ENCODE measurements at regions not wholly inside any gene's neighbourhood (a gene's known extent, or its start where the extent isn't known, plus 50 kb on each side); places are given as distances from the start of the nearest gene placed in this dataset.
A peak's percentile ranks its signal among the peaks of the same experiment; 100 is the strongest.

DNA sequence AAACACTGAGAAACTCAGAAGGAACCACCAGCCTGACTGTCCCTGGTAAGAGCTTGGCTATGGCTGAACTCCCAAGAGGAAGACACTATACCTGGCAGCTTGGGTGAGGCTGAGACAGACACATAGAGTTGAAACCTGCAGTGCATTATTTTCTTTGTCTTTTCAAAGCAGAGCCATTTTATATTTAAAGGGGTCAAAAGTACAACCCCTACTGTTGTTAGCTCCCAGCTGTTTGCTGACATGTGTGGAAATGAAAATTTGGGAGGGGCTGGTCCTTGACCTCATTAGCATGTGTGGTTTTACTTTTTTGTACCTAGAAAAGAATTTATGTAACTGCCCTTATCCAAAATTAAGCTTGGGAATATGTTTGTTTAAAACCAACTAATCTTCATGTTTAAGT lies 309.0 kb downstream of the RPRM start:
- Histone ChIP-seq H2AFZ (no peak overlapping the region), H3K36me3 (ENCODE audit: low read depth) (no peaks in the 10 kb centered on the region), H3K27me3 (ENCODE audit: insufficient read depth, low read depth) (no peaks in the 10 kb centered on the region), H3K9me2 (ENCODE audit: insufficient read depth) (no peaks in the 10 kb centered on the region), H3K4me2 (no peak overlapping the region), H3K9me3 (ENCODE audit: insufficient read depth, low read depth) (no peaks in the 10 kb centered on the region), H3K79me2 (ENCODE audit: low read depth) (no peaks in the 10 kb centered on the region), H4K20me1 (ENCODE audit: insufficient read depth) (no peaks in the 10 kb centered on the region), H3F3A (ENCODE audit: insufficient read depth, low read depth) (no peaks in the 10 kb centered on the region), H3K27ac (no peak overlapping the region), H3K4me1 (replicated peaks; ENCODE audit: insufficient read depth) (no peaks in the 10 kb centered on the region), H3K4me3 (no peak overlapping the region)
- DNase-seq, result no peak
- CTCF ChIA-PET, result no interaction called here
- BruUV-seq (replicated peaks), result no TSS peak
- POLR2A ChIA-PET (ENCODE audit: unreplicated experiment), result no interaction called here
- intact Hi-C loops (cut with micrococcal nuclease; ENCODE audit: unreplicated experiment), result loop anchor here (10.0 kb wide), 1 partner anchor 1205 kb away; no protein-coding TSS in a partner anchor
- TF ChIP-seq, protein P1, sequence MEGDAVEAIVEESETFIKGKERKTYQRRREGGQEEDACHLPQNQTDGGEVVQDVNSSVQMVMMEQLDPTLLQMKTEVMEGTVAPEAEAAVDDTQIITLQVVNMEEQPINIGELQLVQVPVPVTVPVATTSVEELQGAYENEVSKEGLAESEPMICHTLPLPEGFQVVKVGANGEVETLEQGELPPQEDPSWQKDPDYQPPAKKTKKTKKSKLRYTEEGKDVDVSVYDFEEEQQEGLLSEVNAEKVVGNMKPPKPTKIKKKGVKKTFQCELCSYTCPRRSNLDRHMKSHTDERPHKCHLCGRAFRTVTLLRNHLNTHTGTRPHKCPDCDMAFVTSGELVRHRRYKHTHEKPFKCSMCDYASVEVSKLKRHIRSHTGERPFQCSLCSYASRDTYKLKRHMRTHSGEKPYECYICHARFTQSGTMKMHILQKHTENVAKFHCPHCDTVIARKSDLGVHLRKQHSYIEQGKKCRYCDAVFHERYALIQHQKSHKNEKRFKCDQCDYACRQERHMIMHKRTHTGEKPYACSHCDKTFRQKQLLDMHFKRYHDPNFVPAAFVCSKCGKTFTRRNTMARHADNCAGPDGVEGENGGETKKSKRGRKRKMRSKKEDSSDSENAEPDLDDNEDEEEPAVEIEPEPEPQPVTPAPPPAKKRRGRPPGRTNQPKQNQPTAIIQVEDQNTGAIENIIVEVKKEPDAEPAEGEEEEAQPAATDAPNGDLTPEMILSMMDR (conservative IDR thresholded peaks at IDR 0.05), result no peak
- no peak for TF ChIP-seq EZH2 (IDR thresholded peaks at IDR 0.05; ENCODE audit: low read depth)

- no peak overlapping the region for H3K4me3 ChIP-seq
- ChIA-PET CTCF (no interaction called here), POLR2A (ENCODE audit: unreplicated experiment) (no interaction called here)
- no peak overlapping the region for H3K4me2 ChIP-seq
- no peaks in the 10 kb centered on the region for H3K79me2 ChIP-seq (ENCODE audit: low read depth)
- no peak overlapping the region for H3K27ac ChIP-seq
- H3K9me3 ChIP-seq (ENCODE audit: insufficient read depth, low read depth), result no peaks in the 10 kb centered on the region
- H3K4me1 ChIP-seq (replicated peaks; ENCODE audit: insufficient read depth), result no peaks in the 10 kb centered on the region
- intact Hi-C loops (cut with micrococcal nuclease; ENCODE audit: unreplicated experiment), result loop anchor here (10.0 kb wide), 1 partner anchor 1210 kb away; no protein-coding TSS in a partner anchor
- no peaks in the 10 kb centered on the region for H4K20me1 ChIP-seq (ENCODE audit: insufficient read depth)
- H3K27me3 ChIP-seq (ENCODE audit: insufficient read depth, low read depth), result no peaks in the 10 kb centered on the region
- H3F3A ChIP-seq (ENCODE audit: insufficient read depth, low read depth), result no peaks in the 10 kb centered on the region
- DNase-seq, result no peak
- H3K9me2 ChIP-seq (ENCODE audit: insufficient read depth), result no peaks in the 10 kb centered on the region
- H3K36me3 ChIP-seq (ENCODE audit: low read depth), result no peaks in the 10 kb centered on the region
- H2AFZ ChIP-seq, result no peak overlapping the region
- TF ChIP-seq, protein P1 (conservative IDR thresholded peaks at IDR 0.05), result no peak
- TF ChIP-seq EZH2 (IDR thresholded peaks at IDR 0.05; ENCODE audit: low read depth), result no peak
- BruUV-seq (replicated peaks), result no TSS peak
These were observed 313.5 kb downstream of the RPRM start for GRCh38 chr2:153165021-153165420.

DNA sequence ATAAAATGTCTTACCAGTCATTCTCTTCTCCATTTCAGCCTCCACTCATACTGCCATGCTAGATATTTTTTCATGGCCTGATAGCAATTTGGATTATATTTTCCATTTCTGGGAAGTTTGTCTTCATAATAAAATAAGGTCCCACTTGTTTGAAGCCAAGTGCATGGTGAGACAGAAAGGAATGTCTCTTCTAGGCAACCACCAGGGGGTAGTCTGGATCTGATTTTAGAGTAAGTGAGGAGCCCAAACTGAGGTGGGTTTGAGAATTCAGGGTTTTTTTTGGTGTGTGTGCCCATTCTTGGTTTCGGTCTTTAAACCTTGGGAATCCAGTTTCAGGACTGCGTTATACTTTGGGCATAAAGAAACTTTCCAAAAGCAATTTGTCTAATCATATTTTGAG lies 315.5 kb downstream of the RPRM start:
- H3K9me3 ChIP-seq (ENCODE audit: insufficient read depth, low read depth), result no peaks in the 10 kb centered on the region
- DNase-seq, result no peak
- intact Hi-C loops (cut with micrococcal nuclease; ENCODE audit: unreplicated experiment), result loop anchor here (5.0 to 10.0 kb wide), 2 partner anchors 354 to 1212 kb away; no protein-coding TSS in a partner anchor
- CTCF ChIA-PET, result no interaction called here
- BruUV-seq (replicated peaks), result no TSS peak
- TF ChIP-seq, protein P1 (conservative IDR thresholded peaks at IDR 0.05), result peak; percentile 71
- TF ChIP-seq EZH2 (IDR thresholded peaks at IDR 0.05; ENCODE audit: low read depth), result no peak
- no peaks in the 10 kb centered on the region for H3K36me3 ChIP-seq (ENCODE audit: low read depth)
- H3K27me3 ChIP-seq (ENCODE audit: insufficient read depth, low read depth), result no peaks in the 10 kb centered on the region
- H3K4me2 ChIP-seq, result no peak overlapping the region
- no peaks in the 10 kb centered on the region for H3F3A ChIP-seq (ENCODE audit: insufficient read depth, low read depth)
- no peak overlapping the region for H3K27ac ChIP-seq
- no peaks in the 10 kb centered on the region for H3K79me2 ChIP-seq (ENCODE audit: low read depth)
- H3K9me2 ChIP-seq (ENCODE audit: insufficient read depth), result no peaks in the 10 kb centered on the region
- POLR2A ChIA-PET (ENCODE audit: unreplicated experiment), result no interaction called here
- no peaks in the 10 kb centered on the region for H4K20me1 ChIP-seq (ENCODE audit: insufficient read depth)
- no peaks in the 10 kb centered on the region for H3K4me1 ChIP-seq (replicated peaks; ENCODE audit: insufficient read depth)
- H3K4me3 ChIP-seq, result no peak overlapping the region
- H2AFZ ChIP-seq, result no peak overlapping the region
